ENCODE measurements at regions not wholly inside any gene's neighbourhood (a gene's known extent, or its start where the extent isn't known, plus 50 kb on each side); places are given as distances from the start of the nearest gene placed in this dataset.

- TF ChIP-seq REST (IDR thresholded peaks at IDR 0.05; ENCODE audit: unreplicated experiment) = no peak
- no peak for TF ChIP-seq CTCF (conservative IDR thresholded peaks at IDR 0.05; ENCODE audit: low read depth in 2 of 2)
- TF ChIP-seq EZH2 (IDR thresholded peaks at IDR 0.05; ENCODE audit: low read depth, unreplicated experiment) = no peak
Measured at GRCh38 chr10:106313041-106313440, 851.5 kb downstream of the SORCS1 start (continued).

- Histone ChIP-seq H3K27ac (ENCODE audit: low read depth) (no peak overlapping the region), H3K9me2 (ENCODE audit: insufficient read depth) (peaks cover 10% of the 10 kb centered on the region), H3K4me2 (no peak overlapping the region), H3K27me3 (ENCODE audit: insufficient read depth) (no peaks in the 10 kb centered on the region), H3K36me3 (ENCODE audit: insufficient read depth) (no peaks in the 10 kb centered on the region), H3K4me3 (no peak overlapping the region), H3F3A (replicated peaks; ENCODE audit: low read depth) (no peaks in the 10 kb centered on the region), H2AFZ (no peak overlapping the region), H3K79me2 (replicated peaks; ENCODE audit: insufficient read depth) (no peaks in the 10 kb centered on the region), H3K4me1 (ENCODE audit: insufficient read depth) (peaks cover 10% of the 10 kb centered on the region), H4K20me1 (replicated peaks; ENCODE audit: insufficient read depth) (no peaks in the 10 kb centered on the region)
- H3K4me3 Mint-ChIP-seq = no peak overlapping the region
- no peak for ATAC-seq
- TF ChIP-seq ETS1 (IDR thresholded peaks at IDR 0.05) (no peak), EZH2phosphoT487 (IDR thresholded peaks at IDR 0.05; ENCODE audit: unreplicated experiment) (no peak), ZNF462 (CRISPR knock-in tag; IDR thresholded peaks at IDR 0.05) (no peak)
- H3K36me3 Mint-ChIP-seq (ENCODE audit: low read depth) = no peaks in the 10 kb centered on the region
- H3K9me3 Mint-ChIP-seq = no peaks in the 10 kb centered on the region
- no peak overlapping the region for H3K27ac Mint-ChIP-seq
- no peak for DNase-seq (ENCODE audit: low spot score)
- peaks cover 24% of the 10 kb centered on the region for H3K4me1 Mint-ChIP-seq
- no peaks in the 10 kb centered on the region for H3K27me3 Mint-ChIP-seq (ENCODE audit: insufficient read depth, low read depth, poor library complexity)
Measured at GRCh38 chr10:106312087-106312486, 852.4 kb downstream of the SORCS1 start.

Measured in GM23338 (cell line).